SHP77 treated with DMSO at 0.1 percent for 48 hours (cell line): ENCODE measurements at regions not wholly inside any gene's neighbourhood (a gene's known extent, or its start where the extent isn't known, plus 50 kb on each side); places are given as distances from the start of the nearest gene placed in this dataset.

ENCODE experiments used
- DNase-seq: peaks from one replicate; lab custom pipeline; 2025; lab: John Stamatoyannopoulos, UW

- DNase-seq, result no peak
Measured at GRCh38 chr10:118175148-118175547, 128.4 kb upstream of the RAB11FIP2 start.

GRCh38 chr10:118173296-118173695 is 126.6 kb upstream of the RAB11FIP2 start:
- DNase-seq, result no peak

- DNase-seq, result no peak
Measured at GRCh38 chr10:118171861-118172260, 125.1 kb upstream of the RAB11FIP2 start.

DNA sequence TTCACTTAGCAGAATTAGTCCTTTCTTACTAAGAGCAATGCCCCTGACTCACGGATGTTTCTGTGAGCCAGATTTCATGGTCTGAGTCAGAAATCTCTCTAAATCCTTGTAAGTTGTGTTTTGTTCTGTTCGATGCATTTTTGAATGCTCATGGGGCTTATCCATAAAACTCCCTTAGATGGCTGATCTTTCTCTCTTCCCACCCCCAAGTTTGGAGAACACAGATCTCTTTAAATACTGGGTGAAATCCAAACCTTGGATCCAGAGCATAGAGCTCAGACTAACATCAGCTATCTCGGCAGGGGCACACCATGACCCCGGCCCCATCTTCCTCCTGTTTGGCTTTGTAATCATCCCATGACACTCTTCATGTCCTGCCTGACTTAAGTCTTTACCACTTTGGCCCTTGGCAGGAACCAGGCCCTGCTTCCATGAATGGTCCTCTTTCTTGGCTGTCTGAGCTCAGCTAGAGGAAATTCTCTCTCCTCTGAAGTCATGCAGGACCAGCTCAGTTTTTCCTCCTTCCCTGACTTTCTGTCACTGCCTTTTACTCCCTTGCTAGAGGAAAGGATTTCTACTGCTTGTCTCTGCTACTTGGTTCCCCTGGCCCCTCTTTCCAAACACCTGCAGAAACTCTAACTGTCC is 120.4 kb upstream of the RAB11FIP2 start:
- no peak for DNase-seq

GRCh38 chr10:118163217-118163616 is 116.5 kb upstream of the RAB11FIP2 start:
- DNase-seq, result no peak

DNA sequence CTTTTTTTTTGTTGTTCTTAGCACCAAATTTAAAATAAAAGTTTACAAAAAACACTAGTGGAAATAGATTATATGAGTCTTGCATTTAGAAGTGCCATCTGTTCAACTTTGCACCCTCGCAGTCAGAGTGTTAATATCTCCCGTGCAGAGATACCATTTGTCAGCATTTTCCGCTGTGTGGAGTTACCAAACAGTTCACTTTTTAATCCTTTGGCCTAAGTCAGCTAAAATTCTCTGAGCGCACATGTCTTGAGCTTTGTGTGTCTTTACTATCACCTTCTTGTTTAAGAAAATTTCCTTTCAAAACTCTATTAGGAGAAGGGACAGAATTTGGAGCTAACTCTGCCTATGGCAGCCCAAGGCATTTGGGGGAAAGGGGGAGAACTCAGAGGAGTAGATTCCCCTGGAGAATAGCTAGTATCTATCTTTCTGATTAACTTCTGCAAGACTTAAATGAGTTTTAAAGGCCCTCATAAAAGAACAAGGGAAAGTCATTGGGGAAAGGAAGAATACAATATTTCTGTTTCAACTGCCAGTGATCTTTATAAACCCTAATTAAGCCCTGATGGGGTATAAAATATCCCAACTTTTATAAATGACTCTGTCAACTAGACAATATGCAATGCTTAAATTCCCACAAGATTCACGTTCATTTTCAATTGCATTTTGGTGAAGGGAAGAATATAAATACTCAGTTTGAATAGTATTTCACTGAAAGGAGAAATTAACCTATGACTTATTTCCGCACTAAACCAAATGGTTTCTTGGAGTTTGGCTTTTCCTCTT is 114.9 kb upstream of the RAB11FIP2 start:
- no peak for DNase-seq

DNA sequence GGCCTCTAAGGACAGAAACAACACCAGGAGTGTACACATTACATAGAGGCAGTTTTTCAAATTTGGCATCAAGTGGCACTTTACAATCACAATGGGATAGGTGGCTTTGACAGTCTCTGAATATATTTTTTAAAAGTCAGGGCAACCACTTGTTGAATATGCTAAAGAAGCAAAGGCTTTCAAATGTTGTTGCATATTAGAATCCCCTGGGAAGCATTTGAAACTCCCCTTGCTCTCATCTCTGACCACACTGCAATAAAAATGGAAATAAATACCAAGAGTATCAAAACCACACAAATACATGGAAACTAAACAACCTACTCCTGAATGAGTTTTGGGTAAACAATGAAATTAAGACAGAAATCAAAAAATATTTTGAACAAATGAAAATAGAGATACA is 106.5 kb upstream of the RAB11FIP2 start:
- no peak for DNase-seq

DNA sequence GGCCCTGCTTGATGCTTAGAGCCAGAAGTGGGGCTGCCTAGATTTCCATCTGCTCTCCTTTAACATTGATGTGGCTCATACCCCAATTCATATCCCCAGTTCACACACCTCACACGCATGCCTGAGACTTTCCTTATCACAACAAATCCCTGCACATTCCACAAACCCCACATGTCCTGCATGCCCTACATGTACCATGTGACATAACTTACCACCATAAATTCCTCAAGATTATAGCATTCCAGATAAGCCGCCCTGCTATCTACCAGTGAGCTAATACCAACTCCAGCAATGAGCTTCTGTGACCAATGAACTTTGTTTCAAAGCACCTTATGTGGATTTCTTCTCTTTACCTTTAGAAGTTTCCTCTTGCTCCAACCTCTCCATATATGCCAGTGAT is 104.7 kb upstream of the RAB11FIP2 start:
- DNase-seq, result no peak

- no peak for DNase-seq
Measured at GRCh38 chr10:118148247-118148646, 101.5 kb upstream of the RAB11FIP2 start.

- DNase-seq, result no peak
Measured at GRCh38 chr10:118145256-118145655, 98.5 kb upstream of the RAB11FIP2 start.

GRCh38 chr10:118141471-118141870 is 94.7 kb upstream of the RAB11FIP2 start:
- DNase-seq, result no peak

GRCh38 chr10:118139321-118139720 is 92.6 kb upstream of the RAB11FIP2 start:
- DNase-seq, result no peak

DNA sequence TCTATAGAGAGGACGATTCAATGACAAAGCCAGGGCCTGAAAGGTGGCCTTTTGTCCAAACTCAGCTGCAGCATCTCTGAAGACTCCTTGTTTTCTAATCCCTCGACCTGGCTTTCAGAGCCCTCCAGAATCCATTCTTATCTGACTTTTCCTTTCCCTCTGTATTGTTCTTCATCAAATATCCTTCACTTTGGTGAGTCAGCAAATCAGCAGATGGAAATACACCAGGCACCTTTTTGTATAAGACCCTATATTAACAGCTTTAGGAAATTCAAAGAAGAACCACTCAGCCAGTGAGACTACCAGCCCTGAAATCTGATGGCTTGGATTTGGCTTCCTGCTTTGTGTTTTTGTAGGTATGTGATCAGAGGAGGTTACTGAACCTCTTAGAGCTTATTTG is 81.9 kb upstream of the RAB11FIP2 start:
- no peak for DNase-seq

GRCh38 chr10:118118716-118119115 is 72.0 kb upstream of the RAB11FIP2 start:
- no peak for DNase-seq

- no peak for DNase-seq
Measured at GRCh38 chr10:118116715-118117449, 70.1 kb upstream of the RAB11FIP2 start.

GRCh38 chr10:118116362-118116714 is 69.6 kb upstream of the RAB11FIP2 start:
- DNase-seq, result no peak

GRCh38 chr10:118115701-118116100 is 69.0 kb upstream of the RAB11FIP2 start:
- DNase-seq, result no peak

DNA sequence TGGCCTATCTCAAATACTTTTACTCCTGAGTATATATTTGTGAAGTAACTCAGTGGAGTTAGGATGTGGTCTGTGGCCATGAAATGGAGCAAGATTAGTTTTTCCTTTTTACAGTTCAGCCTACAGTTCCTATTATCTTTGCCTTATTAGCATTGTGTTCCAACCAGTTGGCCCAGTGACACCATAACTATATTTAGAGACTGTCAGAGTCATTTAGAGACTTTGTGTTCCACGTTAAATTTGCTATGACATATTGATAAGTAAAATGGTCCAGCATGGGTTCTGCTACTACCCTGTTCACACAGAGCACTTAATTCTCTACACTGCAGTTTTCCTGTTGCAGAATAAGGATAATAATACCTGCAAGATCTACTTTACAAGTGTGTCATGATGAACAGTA is 68.3 kb upstream of the RAB11FIP2 start:
- no peak for DNase-seq

GRCh38 chr10:118112543-118113125 is 65.9 kb upstream of the RAB11FIP2 start:
- DNase-seq, result no peak

DNA sequence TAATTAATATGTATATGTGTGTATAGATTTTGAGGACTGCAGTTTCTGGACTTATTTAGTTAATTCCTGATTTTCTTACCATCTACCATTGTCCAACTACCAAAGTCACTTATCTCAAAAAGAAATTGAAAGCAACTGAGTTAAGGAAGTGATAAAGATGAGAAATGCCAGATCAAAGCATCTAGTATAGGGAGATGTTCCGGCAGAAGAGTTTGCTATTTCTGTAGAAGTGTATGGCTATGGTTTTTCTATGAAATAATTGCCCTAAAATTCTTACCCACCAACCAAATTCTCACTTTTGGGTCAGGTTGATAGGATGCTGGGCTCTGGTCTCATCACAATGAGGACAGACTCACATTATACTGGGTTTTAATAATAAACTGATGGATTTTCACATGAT is 64.0 kb upstream of the RAB11FIP2 start:
- DNase-seq, result no peak

- DNase-seq, result no peak
Measured at GRCh38 chr10:118108194-118109026, 61.7 kb upstream of the RAB11FIP2 start.

GRCh38 chr10:118107541-118107940 is 60.8 kb upstream of the RAB11FIP2 start:
- no peak for DNase-seq
